ENCODE measurements at regions not wholly inside any gene's neighbourhood (a gene's known extent, or its start where the extent isn't known, plus 50 kb on each side); places are given as distances from the start of the nearest gene placed in this dataset.

DNA sequence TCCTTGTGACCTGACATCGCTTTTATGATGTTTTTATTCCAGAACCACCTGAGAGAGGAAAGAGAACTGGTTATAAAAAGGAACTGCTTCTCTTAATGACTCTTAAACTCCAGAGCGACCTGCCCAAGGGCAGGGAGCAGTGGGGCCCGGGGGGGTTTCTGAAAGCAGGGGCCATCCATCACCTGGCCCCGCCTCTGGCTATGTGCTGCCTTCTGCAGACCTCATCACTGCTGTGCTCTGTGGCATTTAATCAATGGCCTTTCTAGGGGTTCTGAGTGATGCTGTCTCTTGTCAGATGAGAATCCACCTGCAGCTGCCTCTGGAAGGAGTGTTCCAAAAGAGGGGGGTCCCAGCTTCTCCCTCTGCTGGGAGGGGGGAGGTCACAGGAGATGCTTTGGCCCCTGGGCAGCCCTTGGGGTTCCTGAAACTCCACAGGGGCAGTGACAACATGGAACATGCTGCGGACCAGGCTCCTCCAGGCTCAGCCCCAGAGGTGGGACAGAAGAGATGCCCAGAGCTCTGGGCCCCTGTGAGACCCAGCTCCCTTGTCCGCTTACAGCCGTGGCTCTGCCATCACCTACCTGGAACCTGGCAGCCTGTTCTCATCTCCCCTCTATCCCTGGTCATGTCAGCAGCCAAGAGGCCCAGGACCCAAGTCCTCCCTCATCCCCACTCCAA, 177.1 kb upstream of the SULF2 start:
- Histone ChIP-seq H3K4me3 (replicated peaks in 1 of 3; ENCODE audit: insufficient read depth in 1 of 3, low read depth in 2 of 3, low read length in 3 of 3) (no peak overlapping the region), H3K4me1 (ENCODE audit: insufficient read depth, low read length) (peaks cover 19% of the 10 kb centered on the region), H3K36me3 (replicated peaks in 1 of 2; ENCODE audit: control insufficient read depth in 1 of 2, insufficient read depth in 2 of 2, low read length in 2 of 2) (no peaks in the 10 kb centered on the region), H3K9me3 (ENCODE audit: low read length) (no peaks in the 10 kb centered on the region), H3K27me3 (ENCODE audit: control insufficient read depth in 1 of 2, insufficient read depth in 2 of 2, low read length in 2 of 2) (peaks cover 2 to 24% of the 10 kb centered on the region in 2 experiments; a peak in 3 of 5 replicates), H3K9ac (ENCODE audit: insufficient read depth, low read depth, low read length) (no peak overlapping the region), H4K20me1 (ENCODE audit: insufficient read depth, low read length) (no peaks in the 10 kb centered on the region), H3K79me2 (ENCODE audit: insufficient read depth, low read length) (no peaks in the 10 kb centered on the region), H3K27ac (ENCODE audit: extremely low read length, insufficient read depth, low read length) (no peak overlapping the region), H2AFZ (ENCODE audit: low read length) (no peak overlapping the region), H3K4me2 (ENCODE audit: low read depth, low read length) (no peak overlapping the region)
- ChIA-PET POLR2A (no interaction called here), CTCF (ENCODE audit: low intra/inter-chr PET ratio, low total read pairs) (no interaction called here)
- TF ChIP-seq, protein P1, sequence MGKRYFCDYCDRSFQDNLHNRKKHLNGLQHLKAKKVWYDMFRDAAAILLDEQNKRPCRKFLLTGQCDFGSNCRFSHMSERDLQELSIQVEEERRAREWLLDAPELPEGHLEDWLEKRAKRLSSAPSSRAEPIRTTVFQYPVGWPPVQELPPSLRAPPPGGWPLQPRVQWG (CRISPR knock-in tag; IDR thresholded peaks at IDR 0.05; ENCODE audit: borderline replicate concordance, low read depth), result no peak
- TF ChIP-seq, protein P2, sequence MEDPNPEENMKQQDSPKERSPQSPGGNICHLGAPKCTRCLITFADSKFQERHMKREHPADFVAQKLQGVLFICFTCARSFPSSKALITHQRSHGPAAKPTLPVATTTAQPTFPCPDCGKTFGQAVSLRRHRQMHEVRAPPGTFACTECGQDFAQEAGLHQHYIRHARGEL (CRISPR knock-in tag; IDR thresholded peaks at IDR 0.05), result no peak
- TF ChIP-seq ZBTB38 (CRISPR knock-in tag; IDR thresholded peaks at IDR 0.05), result no peak
- TF ChIP-seq, protein P3, sequence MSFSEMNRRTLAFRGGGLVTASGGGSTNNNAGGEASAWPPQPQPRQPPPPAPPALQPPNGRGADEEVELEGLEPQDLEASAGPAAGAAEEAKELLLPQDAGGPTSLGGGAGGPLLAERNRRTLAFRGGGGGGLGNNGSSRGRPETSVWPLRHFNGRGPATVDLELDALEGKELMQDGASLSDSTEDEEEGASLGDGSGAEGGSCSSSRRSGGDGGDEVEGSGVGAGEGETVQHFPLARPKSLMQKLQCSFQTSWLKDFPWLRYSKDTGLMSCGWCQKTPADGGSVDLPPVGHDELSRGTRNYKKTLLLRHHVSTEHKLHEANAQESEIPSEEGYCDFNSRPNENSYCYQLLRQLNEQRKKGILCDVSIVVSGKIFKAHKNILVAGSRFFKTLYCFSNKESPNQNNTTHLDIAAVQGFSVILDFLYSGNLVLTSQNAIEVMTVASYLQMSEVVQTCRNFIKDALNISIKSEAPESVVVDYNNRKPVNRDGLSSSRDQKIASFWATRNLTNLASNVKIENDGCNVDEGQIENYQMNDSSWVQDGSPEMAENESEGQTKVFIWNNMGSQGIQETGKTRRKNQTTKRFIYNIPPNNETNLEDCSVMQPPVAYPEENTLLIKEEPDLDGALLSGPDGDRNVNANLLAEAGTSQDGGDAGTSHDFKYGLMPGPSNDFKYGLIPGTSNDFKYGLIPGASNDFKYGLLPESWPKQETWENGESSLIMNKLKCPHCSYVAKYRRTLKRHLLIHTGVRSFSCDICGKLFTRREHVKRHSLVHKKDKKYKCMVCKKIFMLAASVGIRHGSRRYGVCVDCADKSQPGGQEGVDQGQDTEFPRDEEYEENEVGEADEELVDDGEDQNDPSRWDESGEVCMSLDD (CRISPR knock-in tag; IDR thresholded peaks at IDR 0.05; ENCODE audit: borderline replicate concordance), result no peak
- ATAC-seq (no peak), DNase-seq (ENCODE audit: low spot score) (no peak), FAIRE-seq (no peak)
- WGBS (ENCODE audit: low lambda C conversion rate), result 37% methylated on average over 7 of the region's 7 CpGs
- no TSS peak for BruUV-seq (replicated peaks)
- in situ Hi-C loops (cut with HindIII; ENCODE audit: extremely low pct_ligation_motif_present, low pct_unique_long_range_greater_than_20kb) (no loop called here), intact Hi-C loops (cut with micrococcal nuclease; ENCODE audit: unreplicated experiment) (no loop called here)
